ENCODE measurements at regions not wholly inside any gene's neighbourhood (a gene's known extent, or its start where the extent isn't known, plus 50 kb on each side); places are given as distances from the start of the nearest gene placed in this dataset.
"Not testable (repeated sequence)": the region's sequence is repeated elsewhere in the genome, so short reads cannot be mapped to it uniquely, and the experiment has no call there.

DNA sequence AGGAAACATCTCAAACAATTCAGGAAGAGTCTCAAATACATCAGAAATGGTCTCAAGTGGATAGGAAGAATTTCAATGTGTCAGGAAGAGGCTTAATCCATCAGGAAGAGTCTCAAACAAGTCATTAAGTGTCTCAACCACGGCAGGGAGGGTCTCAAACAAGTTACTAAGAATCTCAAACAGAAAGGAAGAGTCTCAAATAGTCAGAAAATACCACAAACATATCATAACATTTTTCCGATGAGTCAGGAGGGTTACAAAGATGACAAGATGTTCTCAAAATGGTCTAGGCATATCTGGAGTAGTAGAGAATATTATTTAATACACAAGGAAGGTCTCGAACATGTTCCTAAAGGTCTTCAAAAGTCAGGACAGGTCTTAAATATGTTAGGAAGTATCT, 109.3 kb upstream of the USP9X start:
- CTCF ChIA-PET: no interaction called here
- TF ChIP-seq, protein P1, sequence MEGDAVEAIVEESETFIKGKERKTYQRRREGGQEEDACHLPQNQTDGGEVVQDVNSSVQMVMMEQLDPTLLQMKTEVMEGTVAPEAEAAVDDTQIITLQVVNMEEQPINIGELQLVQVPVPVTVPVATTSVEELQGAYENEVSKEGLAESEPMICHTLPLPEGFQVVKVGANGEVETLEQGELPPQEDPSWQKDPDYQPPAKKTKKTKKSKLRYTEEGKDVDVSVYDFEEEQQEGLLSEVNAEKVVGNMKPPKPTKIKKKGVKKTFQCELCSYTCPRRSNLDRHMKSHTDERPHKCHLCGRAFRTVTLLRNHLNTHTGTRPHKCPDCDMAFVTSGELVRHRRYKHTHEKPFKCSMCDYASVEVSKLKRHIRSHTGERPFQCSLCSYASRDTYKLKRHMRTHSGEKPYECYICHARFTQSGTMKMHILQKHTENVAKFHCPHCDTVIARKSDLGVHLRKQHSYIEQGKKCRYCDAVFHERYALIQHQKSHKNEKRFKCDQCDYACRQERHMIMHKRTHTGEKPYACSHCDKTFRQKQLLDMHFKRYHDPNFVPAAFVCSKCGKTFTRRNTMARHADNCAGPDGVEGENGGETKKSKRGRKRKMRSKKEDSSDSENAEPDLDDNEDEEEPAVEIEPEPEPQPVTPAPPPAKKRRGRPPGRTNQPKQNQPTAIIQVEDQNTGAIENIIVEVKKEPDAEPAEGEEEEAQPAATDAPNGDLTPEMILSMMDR (IDR thresholded peaks at IDR 0.05; ENCODE audit: control extremely low read depth, extremely low read depth, low read depth, missing control alignments): no peak
- POLR2A ChIA-PET: no interaction called here
- no peak for DNase-seq (ENCODE audit: extremely low spot score)

DNA sequence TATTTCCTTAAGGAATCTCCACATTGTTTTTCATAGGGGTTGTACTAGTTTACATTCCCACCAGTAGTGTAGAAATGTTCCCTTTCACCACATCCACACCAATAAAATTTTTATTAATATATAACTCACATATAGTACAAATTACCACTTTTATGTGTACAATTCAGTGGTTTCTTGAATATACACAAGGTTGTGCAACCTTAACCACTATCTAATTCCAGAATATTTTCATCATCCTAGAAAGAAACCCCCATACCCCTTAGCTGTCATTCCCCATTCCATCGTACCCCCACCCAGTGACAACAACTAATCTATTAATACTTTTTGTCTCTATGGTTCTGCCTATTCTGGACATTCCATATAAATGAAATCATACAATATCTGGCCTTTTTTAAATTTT, 108.3 kb upstream of the USP9X start:
- ChIA-PET CTCF (no interaction called here), POLR2A (no interaction called here)
- TF ChIP-seq, protein P1 (IDR thresholded peaks at IDR 0.05; ENCODE audit: control extremely low read depth, extremely low read depth, low read depth, missing control alignments): no peak
- no peak for DNase-seq (ENCODE audit: extremely low spot score)

DNA sequence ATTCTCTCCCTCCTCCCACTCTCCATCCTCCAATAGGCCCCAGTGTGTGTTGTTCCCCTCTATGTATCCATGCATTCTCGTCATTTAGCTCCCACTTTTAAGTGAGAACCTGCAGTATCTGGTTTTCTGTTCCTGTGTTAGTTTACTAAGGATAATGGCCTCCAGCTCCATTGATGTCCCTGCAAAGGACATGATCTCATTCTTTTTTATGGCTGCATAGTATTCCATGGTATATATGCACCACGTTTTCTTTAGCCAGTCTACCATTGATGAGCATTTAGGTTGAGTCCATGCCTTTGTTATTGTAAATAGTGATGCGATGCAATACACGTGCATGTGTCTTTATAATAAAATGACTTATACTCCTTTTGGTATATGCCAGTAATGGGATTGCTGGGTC, 100.3 kb upstream of the USP9X start:
- TF ChIP-seq, protein P1 (IDR thresholded peaks at IDR 0.05; ENCODE audit: control extremely low read depth, extremely low read depth, low read depth, missing control alignments): no peak
- POLR2A ChIA-PET: no interaction called here

DNA sequence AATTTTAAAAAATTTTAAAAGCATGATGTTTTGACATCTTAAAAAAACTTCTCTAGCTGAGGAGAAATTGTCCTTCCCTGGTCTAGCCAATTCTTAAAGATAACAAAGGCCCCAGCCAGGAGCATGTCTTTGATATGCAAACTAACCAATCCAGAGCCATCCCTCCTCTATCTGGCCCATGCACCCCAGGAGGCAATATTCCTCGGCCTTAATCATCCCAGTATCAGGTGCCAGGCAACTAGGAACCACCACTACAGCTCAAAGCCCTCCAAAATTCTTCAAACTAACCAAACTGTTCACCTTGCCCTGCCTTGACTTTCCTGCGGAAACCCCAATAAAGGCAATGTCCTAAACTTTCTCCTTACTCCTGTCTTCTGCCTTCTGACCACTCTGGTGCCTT, 97.8 kb upstream of the USP9X start:
- CTCF ChIA-PET: no interaction called here
- no peak for DNase-seq (ENCODE audit: extremely low spot score)
- POLR2A ChIA-PET: no interaction called here
- TF ChIP-seq, protein P1 (IDR thresholded peaks at IDR 0.05; ENCODE audit: control extremely low read depth, extremely low read depth, low read depth, missing control alignments): no peak

More for the DNA sequence above, 100.3 kb upstream of the USP9X start:
- no peak for DNase-seq (ENCODE audit: extremely low spot score)
- CTCF ChIA-PET: no interaction called here

DNA sequence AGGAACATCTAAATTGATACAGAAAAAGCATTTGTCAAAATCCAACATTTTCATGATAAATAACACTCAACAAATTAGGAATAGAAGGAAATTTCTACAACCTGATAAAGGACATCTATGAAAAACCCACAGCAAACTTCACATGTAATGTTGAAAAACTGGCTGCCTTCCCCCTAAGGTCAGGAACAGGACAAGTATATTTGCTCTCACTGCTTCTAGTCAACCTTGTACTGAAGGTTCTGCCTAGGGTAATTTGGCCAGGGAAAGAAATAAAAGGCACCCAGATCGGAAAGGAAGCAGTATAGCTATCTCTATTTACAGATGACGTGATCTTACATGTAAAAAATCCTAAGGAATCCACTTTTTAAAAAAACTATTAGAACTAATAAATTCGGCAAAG, 97.1 kb upstream of the USP9X start:
- DNase-seq (ENCODE audit: extremely low spot score): no peak
- CTCF ChIA-PET: no interaction called here
- POLR2A ChIA-PET: no interaction called here
- TF ChIP-seq, protein P1 (IDR thresholded peaks at IDR 0.05; ENCODE audit: control extremely low read depth, extremely low read depth, low read depth, missing control alignments): no peak

DNA sequence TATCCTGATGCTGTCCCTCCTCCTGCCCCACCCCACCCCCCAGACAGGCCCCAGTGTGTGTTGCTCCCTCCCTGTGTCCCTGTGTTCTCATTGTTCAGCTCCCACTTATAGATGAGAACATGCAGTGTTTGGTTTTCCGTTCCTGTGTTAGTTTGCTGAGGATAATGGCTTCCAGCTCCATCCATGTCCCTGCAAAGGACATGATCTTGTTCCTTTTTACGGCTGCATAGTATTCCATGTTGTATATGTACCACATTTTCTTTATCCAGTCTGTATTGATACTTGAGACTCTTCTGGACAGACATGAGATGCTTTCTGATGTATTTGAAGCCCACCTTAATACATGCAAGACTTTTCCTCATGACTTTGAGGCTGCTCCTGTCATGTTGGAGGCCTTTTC, 91.8 kb upstream of the USP9X start:
- POLR2A ChIA-PET; DNase-seq (ENCODE audit: extremely low spot score); CTCF ChIA-PET: not testable (repeated sequence)

DNA sequence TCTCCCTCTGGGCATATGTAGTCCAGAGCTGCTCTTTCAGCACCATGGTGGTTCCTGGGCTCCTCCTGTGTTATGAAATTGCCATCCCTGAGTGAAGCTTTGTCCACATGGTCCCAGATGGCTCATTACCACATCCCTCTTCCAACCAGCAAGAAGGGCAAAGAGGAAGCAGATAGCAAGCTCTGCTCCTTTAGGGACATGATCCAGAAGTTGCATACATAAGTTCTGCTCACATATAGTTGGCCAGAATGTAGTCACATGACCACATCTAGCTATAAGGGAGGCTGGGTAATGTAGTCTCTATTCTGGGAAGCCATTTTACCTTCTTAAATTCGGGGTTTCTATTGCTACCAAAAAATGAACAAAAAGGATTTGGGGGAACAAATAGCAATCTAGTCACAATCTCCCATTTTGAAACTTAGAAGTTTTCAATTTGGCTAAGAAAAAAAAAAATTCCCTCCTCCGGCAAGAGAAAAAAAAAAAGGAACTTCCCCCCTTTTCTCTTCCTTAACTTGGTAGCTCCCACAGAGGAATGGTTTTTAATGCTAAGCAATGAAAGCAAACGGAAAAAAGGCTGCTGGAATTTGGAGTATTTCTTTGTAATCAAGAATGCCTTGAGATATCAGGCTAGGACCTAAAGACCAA, 88.2 kb upstream of the USP9X start:
- ChIA-PET CTCF (no interaction called here), POLR2A (no interaction called here)
- DNase-seq (ENCODE audit: extremely low spot score): no peak
- TF ChIP-seq, protein P1 (IDR thresholded peaks at IDR 0.05; ENCODE audit: control extremely low read depth, extremely low read depth, low read depth, missing control alignments): no peak

Data from GM10248 (cell line).